HEK293T (cell line): ENCODE measurements at regions not wholly inside any gene's neighbourhood (a gene's known extent, or its start where the extent isn't known, plus 50 kb on each side); places are given as distances from the start of the nearest gene placed in this dataset.

Experiments used
- CTCF ChIA-PET: fragments of 350-600 bp; formaldehyde crosslinking; extraction: SDS; loops from one replicate; lab custom pipeline; 2021; ENCODE audit warnings: antibody characterized with exemption, inconsistent platforms; lab: Yijun Ruan, JAX
- POLR2A ChIA-PET: fragments of 350-600 bp; formaldehyde crosslinking; extraction: SDS; loops from one replicate; lab custom pipeline; 2020; ENCODE audit warnings: antibody characterized with exemption, inconsistent platforms; lab: Yijun Ruan, JAX
- DNase-seq: peaks from one replicate; pipeline ENCODE4 v3.0.0; 2012; ENCODE audit warnings: mixed read lengths; ENCODE audit errors: extremely low spot score
- ARNT ChIP-seq: fragments of 450-650 bp; IDR thresholded peaks from 2 replicates; pipeline ENCODE4 v1.6.1; 2017; ENCODE audit warnings: mild to moderate bottlenecking
- BHLHE40 ChIP-seq: fragments of 450-650 bp; IDR thresholded peaks from 2 replicates; pipeline ENCODE4 v1.6.1; 2016; ENCODE audit warnings: mild to moderate bottlenecking, moderate library complexity, borderline replicate concordance
- CTBP1 ChIP-seq: fragments of 450-650 bp; IDR thresholded peaks from 2 replicates; pipeline ENCODE4 v1.6.1; 2016; ENCODE audit warnings: borderline replicate concordance
- ELF4 ChIP-seq: fragments of 450-650 bp; IDR thresholded peaks from 2 replicates; pipeline ENCODE4 v1.6.1; 2017; ENCODE audit warnings: antibody characterized with exemption
- FOXA1 ChIP-seq: fragments of 450-650 bp; IDR thresholded peaks from 2 replicates; pipeline ENCODE4 v1.6.1; 2016; ENCODE audit warnings: mild to moderate bottlenecking
- FOXK2 ChIP-seq: fragments of 450-650 bp; IDR thresholded peaks from 2 replicates; pipeline ENCODE4 v1.6.1; 2016; ENCODE audit warnings: mild to moderate bottlenecking
- FOXM1 ChIP-seq: fragments of 450-650 bp; IDR thresholded peaks from 2 replicates; pipeline ENCODE4 v1.6.1; 2017; ENCODE audit warnings: mild to moderate bottlenecking, borderline replicate concordance
- HDGF ChIP-seq: fragments of 450-650 bp; IDR thresholded peaks from 2 replicates; pipeline ENCODE4 v1.6.1; 2017; ENCODE audit warnings: antibody characterized with exemption, borderline replicate concordance
- L3MBTL2 ChIP-seq: fragments of 450-650 bp; conservative IDR thresholded peaks from 2 replicates; pipeline ENCODE4 v1.6.1; 2016; ENCODE audit warnings: mild to moderate bottlenecking
- LEF1 ChIP-seq: fragments of 450-650 bp; IDR thresholded peaks from 2 replicates; pipeline ENCODE4 v1.6.1; 2017; ENCODE audit warnings: mild to moderate bottlenecking, borderline replicate concordance
- NFRKB ChIP-seq: fragments of 450-650 bp; IDR thresholded peaks from 2 replicates; pipeline ENCODE4 v1.6.1; 2016; ENCODE audit warnings: mild to moderate bottlenecking, moderate library complexity
- PKNOX1 ChIP-seq: fragments of 450-650 bp; IDR thresholded peaks from 2 replicates; pipeline ENCODE4 v1.6.1; 2016
- SP1 ChIP-seq: fragments of 450-650 bp; IDR thresholded peaks from 2 replicates; pipeline ENCODE4 v1.6.1; 2017
- SUZ12 ChIP-seq: fragments of 450-650 bp; IDR thresholded peaks from 2 replicates; pipeline ENCODE4 v1.6.1; 2016; ENCODE audit warnings: mild to moderate bottlenecking
- TARDBP ChIP-seq: fragments of 450-650 bp; IDR thresholded peaks from 2 replicates; pipeline ENCODE4 v1.6.1; 2016
- ZNF384 ChIP-seq: fragments of 450-650 bp; IDR thresholded peaks from 2 replicates; pipeline ENCODE4 v1.6.1; 2016

- no peak for TF ChIP-seq BHLHE40
- TF ChIP-seq TARDBP = no peak
- no peak for TF ChIP-seq SP1
- TF ChIP-seq FOXM1 = no peak
- TF ChIP-seq L3MBTL2 = no peak
- no peak for TF ChIP-seq ELF4
- no peak for TF ChIP-seq ARNT
- TF ChIP-seq NFRKB = no peak
- no peak for TF ChIP-seq SUZ12
- no peak for DNase-seq
- POLR2A ChIA-PET = no interaction called here
- CTCF ChIA-PET = no interaction called here
These were observed 258.1 kb downstream of the FNDC1 start for GRCh38 chr6:159427335-159427734.

- no peak for DNase-seq
- POLR2A ChIA-PET = no interaction called here
- no peak for TF ChIP-seq PKNOX1
- no peak for TF ChIP-seq SUZ12
- TF ChIP-seq LEF1 = no peak
- no peak for TF ChIP-seq HDGF
- no peak for TF ChIP-seq CTBP1
- no peak for TF ChIP-seq L3MBTL2
- no peak for TF ChIP-seq ARNT
- TF ChIP-seq NFRKB = no peak
- no peak for TF ChIP-seq FOXK2
- TF ChIP-seq BHLHE40 = no peak
- TF ChIP-seq FOXA1 = no peak
- no peak for TF ChIP-seq FOXM1
- TF ChIP-seq TARDBP = no peak
- CTCF ChIA-PET = no interaction called here
These were observed 256.2 kb downstream of the FNDC1 start for GRCh38 chr6:159425421-159425820.

- no peak for DNase-seq
- TF ChIP-seq NFRKB (no peak), ELF4 (no peak), LEF1 (no peak), ZNF384 (no peak)
- ChIA-PET CTCF (no interaction called here), POLR2A (no interaction called here)
These were observed 253.1 kb downstream of the FNDC1 start for GRCh38 chr6:159422041-159422984.

- no peak for TF ChIP-seq ARNT
- TF ChIP-seq FOXM1 = no peak
- TF ChIP-seq SUZ12 = no peak
- TF ChIP-seq HDGF = no peak
- TF ChIP-seq PKNOX1 = no peak
- POLR2A ChIA-PET = no interaction called here
- DNase-seq = no peak
- CTCF ChIA-PET = no interaction called here
These were observed 252.4 kb downstream of the FNDC1 start for GRCh38 chr6:159421586-159421985.

GRCh38 chr6:159418997-159419396, 249.8 kb downstream of the FNDC1 start:
- TF ChIP-seq TARDBP = no peak
- no peak for TF ChIP-seq L3MBTL2
- no peak for TF ChIP-seq FOXA1
- no peak for TF ChIP-seq SP1
- no peak for TF ChIP-seq ELF4
- no peak for TF ChIP-seq HDGF
- no peak for TF ChIP-seq ARNT
- no peak for TF ChIP-seq ZNF384
- TF ChIP-seq CTBP1 = no peak
- no peak for TF ChIP-seq PKNOX1
- no peak for TF ChIP-seq NFRKB
- no peak for DNase-seq
- ChIA-PET CTCF (no interaction called here), POLR2A (no interaction called here)

GRCh38 chr6:159416891-159417560, 247.8 kb downstream of the FNDC1 start:
- DNase-seq = no peak
- no peak for TF ChIP-seq ZNF384
- TF ChIP-seq ELF4 = no peak
- no peak for TF ChIP-seq SUZ12
- TF ChIP-seq L3MBTL2 = no peak
- no peak for TF ChIP-seq PKNOX1
- TF ChIP-seq FOXA1 = no peak
- no peak for TF ChIP-seq TARDBP
- TF ChIP-seq ARNT = no peak
- TF ChIP-seq FOXM1 = no peak
- TF ChIP-seq NFRKB = no peak
- TF ChIP-seq SP1 = no peak
- no peak for TF ChIP-seq BHLHE40
- TF ChIP-seq HDGF = no peak
- no peak for TF ChIP-seq FOXK2
- no peak for TF ChIP-seq CTBP1
- TF ChIP-seq LEF1 = no peak
- ChIA-PET CTCF (no interaction called here), POLR2A (no interaction called here)
